ENCODE measurements at regions not wholly inside any gene's neighbourhood (a gene's known extent, or its start where the extent isn't known, plus 50 kb on each side); places are given as distances from the start of the nearest gene placed in this dataset.

GRCh38 chr7:131827421-131827820, 271.0 kb upstream of the PODXL start:
- H3K4me1 ChIP-seq (ENCODE audit: control insufficient read depth, extremely low read depth, insufficient read depth, low read length), result no peaks in the 10 kb centered on the region
- no peaks in the 10 kb centered on the region for H4K20me1 ChIP-seq (replicated peaks; ENCODE audit: control insufficient read depth, extremely low read depth, insufficient read depth, low read length)
- H3K9me1 ChIP-seq (replicated peaks; ENCODE audit: control insufficient read depth, extremely low read depth, insufficient read depth, low read length), result no peaks in the 10 kb centered on the region
- no peaks in the 10 kb centered on the region for H3K36me3 ChIP-seq (ENCODE audit: control insufficient read depth in 2 of 2, extremely low read depth in 1 of 2, insufficient read depth in 2 of 2, low read length in 2 of 2)
- FAIRE-seq (no peak), DNase-seq (ENCODE audit: low read depth, low spot score) (no peak)
- H3K27me3 ChIP-seq (ENCODE audit: control insufficient read depth in 2 of 2, insufficient read depth in 2 of 2, low read length in 2 of 2), result peaks cover 3 to 4% of the 10 kb centered on the region in 2 experiments
- BruUV-seq (replicated peaks), result no TSS peak
- H3K79me2 ChIP-seq (ENCODE audit: control insufficient read depth, insufficient read depth, low read length), result no peaks in the 10 kb centered on the region
- no peak overlapping the region for H3K27ac ChIP-seq (ENCODE audit: insufficient read depth, low read depth, low read length)
- intact Hi-C loops (cut with micrococcal nuclease), result no loop called here
- dilution Hi-C loops (cut with MboI; ENCODE audit: extremely low pct_ligation_motif_present, low sequenced_read_pairs), result no loop called here
- TF ChIP-seq JUN (IDR thresholded peaks at IDR 0.05; ENCODE audit: borderline replicate concordance, insufficient read depth, insufficient read length, low read depth), result no peak
- no peak for TF ChIP-seq CTCF (IDR thresholded peaks at IDR 0.05; ENCODE audit: extremely low read depth in 1 of 2, insufficient read depth in 1 of 2, low read depth in 1 of 2, low read length in 2 of 2)
- no peak for TF ChIP-seq EZH2 (IDR thresholded peaks at IDR 0.05; ENCODE audit: borderline replicate concordance, low read depth, low read length, severe bottlenecking)
- TF ChIP-seq FOS (IDR thresholded peaks at IDR 0.05; ENCODE audit: borderline replicate concordance, insufficient read depth, low read length), result no peak
- no peak for TF ChIP-seq POLR2AphosphoS5 (IDR thresholded peaks at IDR 0.05; ENCODE audit: insufficient read depth, low read depth, low read length)
- TF ChIP-seq GATA2 (IDR thresholded peaks at IDR 0.05; ENCODE audit: insufficient read depth, insufficient read length, low read depth, low read length), result no peak
- TF ChIP-seq MYC (IDR thresholded peaks at IDR 0.05; ENCODE audit: low read depth, low read length), result no peak
- TF ChIP-seq POLR2A (IDR thresholded peaks at IDR 0.05; ENCODE audit: low read depth, low read length), result no peak
- CTCF ChIA-PET, result interaction anchor here (1.0 to 2.4 kb wide), 2 partner anchors 9 to 31 kb away, joined by 3 to 9 read pairs; no protein-coding TSS in a partner anchor
- no peak overlapping the region for H3K4me2 ChIP-seq (ENCODE audit: insufficient read depth, low read length)
- H3K9me3 ChIP-seq (replicated peaks; ENCODE audit: control insufficient read depth, insufficient read depth, low read length), result no peaks in the 10 kb centered on the region
- H2AFZ ChIP-seq (ENCODE audit: low read depth, low read length), result no peak overlapping the region
- POLR2A ChIA-PET, result no interaction called here
- no peak overlapping the region for H3K4me3 ChIP-seq (replicated peaks in 1 of 3; ENCODE audit: insufficient read depth in 1 of 3, low read depth in 1 of 3, low read length in 3 of 3)
- H3K9ac ChIP-seq (replicated peaks; ENCODE audit: extremely low read depth, insufficient read depth, low read length), result no peak overlapping the region
